ENCODE measurements at regions not wholly inside any gene's neighbourhood (a gene's known extent, or its start where the extent isn't known, plus 50 kb on each side); places are given as distances from the start of the nearest gene placed in this dataset.

DNA sequence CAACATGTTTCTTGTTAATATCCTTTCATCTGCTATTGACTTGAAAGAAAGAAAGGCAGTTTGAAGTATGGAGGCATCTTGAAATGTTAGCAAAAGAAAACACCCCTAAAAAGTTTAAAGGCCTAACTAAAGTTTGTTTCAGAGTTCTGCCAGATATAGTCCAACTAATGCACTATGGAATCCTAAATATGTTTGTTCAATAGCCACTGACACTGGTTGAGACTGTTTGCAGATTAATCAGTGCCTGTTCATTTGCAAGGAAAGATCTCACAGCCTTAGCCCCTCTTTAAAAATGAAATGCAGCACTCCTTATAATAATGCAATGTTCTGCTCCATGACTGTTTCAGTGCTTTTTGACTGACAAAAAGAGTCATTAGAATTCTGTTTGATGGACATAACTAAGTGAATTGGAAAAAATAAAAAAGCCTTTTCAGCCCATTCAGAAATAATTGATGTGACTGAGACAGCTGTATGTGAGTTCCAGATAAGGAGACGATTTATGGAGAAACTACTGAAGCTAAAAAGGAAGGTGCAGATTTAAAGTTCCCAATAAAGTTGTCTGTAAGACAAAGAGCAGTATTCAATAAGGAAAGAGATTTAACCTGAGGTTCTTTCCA is 192.0 kb downstream of the PCDH7 start:
- DNase-seq (ENCODE audit: low read depth): no peak
- H3K4me3 ChIP-seq (ENCODE audit: low read depth, low read length): no peak overlapping the region
- TF ChIP-seq, protein P1, sequence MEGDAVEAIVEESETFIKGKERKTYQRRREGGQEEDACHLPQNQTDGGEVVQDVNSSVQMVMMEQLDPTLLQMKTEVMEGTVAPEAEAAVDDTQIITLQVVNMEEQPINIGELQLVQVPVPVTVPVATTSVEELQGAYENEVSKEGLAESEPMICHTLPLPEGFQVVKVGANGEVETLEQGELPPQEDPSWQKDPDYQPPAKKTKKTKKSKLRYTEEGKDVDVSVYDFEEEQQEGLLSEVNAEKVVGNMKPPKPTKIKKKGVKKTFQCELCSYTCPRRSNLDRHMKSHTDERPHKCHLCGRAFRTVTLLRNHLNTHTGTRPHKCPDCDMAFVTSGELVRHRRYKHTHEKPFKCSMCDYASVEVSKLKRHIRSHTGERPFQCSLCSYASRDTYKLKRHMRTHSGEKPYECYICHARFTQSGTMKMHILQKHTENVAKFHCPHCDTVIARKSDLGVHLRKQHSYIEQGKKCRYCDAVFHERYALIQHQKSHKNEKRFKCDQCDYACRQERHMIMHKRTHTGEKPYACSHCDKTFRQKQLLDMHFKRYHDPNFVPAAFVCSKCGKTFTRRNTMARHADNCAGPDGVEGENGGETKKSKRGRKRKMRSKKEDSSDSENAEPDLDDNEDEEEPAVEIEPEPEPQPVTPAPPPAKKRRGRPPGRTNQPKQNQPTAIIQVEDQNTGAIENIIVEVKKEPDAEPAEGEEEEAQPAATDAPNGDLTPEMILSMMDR (IDR thresholded peaks at IDR 0.05; ENCODE audit: control insufficient read depth, extremely low read depth, insufficient read depth): no peak

DNA sequence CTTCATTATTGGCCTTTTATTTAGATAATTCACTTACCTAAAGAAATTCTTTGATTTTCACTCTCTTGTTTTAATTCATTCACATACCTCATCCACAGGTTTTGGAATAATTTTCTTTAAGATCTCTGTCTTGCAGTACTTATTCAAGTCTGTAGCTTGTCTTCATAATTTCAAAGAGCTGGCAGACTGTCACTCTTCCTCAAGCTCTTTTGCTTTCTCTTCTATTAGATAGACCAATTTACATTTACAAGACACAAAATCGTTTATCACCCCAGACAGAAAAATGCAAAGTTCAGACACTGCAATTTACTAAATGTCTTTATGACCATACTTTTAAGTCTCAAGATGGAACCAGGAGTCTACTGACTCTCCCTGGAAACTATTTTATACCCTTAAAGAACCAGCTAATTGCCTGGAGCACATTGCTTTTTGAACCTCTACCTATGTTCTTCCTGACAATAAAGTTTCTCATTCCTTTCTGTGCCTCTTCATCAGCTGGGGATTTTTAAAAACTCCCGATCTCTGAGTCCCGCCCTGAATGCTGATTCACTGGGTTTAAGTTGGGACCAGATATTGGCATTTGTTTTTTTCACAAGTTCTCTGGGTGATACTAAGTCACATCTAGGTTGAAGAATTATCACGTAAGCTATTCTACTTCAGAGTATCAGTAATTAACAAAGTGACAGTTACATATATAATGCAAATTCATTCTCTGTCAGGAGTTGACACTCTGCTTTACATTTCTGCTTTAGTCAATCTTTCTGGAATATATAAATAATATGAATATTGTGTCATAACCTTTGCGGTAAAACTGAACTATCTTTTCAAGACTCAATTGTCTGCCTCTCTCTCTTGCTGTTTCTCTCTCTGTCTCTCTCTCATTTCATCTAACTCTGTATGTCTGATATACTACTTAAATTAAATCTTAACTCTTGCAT is 196.4 kb downstream of the PCDH7 start:
- H3K4me3 ChIP-seq (ENCODE audit: low read depth, low read length): no peak overlapping the region
- DNase-seq (ENCODE audit: low read depth): no peak
- TF ChIP-seq, protein P1 (IDR thresholded peaks at IDR 0.05; ENCODE audit: control insufficient read depth, extremely low read depth, insufficient read depth): no peak

DNA sequence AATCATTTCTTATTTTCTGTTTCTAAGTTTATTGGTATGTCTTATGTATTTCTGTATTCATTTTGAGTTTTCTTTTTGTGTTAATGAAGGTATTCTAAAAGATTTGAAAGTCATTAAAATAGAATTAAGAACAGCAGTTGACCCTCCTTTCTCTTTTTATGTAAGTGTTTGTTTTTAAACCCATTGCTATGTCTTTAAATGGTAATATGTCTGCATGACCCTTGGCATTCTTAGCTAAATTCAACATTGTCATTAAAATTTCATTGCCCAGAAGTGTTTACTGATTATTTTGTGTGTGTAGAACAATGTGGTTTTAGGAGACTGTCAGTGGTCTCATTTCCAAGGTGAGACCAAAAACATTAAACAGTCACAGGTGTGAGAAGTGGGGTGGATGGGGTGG is 197.8 kb downstream of the PCDH7 start:
- TF ChIP-seq, protein P1 (IDR thresholded peaks at IDR 0.05; ENCODE audit: control insufficient read depth, extremely low read depth, insufficient read depth): no peak
- H3K4me3 ChIP-seq (ENCODE audit: low read depth, low read length): no peak overlapping the region
- no peak for DNase-seq (ENCODE audit: low read depth)

DNA sequence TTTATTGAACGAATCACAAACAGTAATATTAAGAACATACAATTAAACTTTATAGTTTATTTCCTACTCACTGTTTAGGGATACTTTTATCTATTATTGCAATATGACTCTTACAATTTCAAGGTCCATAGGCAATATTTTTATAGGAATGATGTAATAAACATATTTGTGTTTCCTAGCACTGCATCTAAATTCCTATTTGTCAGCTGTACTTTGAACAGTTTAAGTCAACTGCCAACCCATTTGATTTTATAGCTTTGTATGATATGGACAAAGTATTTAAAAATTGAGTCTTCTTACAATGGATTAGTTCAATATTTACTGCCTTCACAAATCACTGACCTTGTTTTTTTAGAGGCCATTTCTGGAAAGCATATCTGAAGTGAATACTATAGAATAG is 199.3 kb downstream of the PCDH7 start:
- TF ChIP-seq, protein P1 (IDR thresholded peaks at IDR 0.05; ENCODE audit: control insufficient read depth, extremely low read depth, insufficient read depth): no peak
- DNase-seq (ENCODE audit: low read depth): no peak
- H3K4me3 ChIP-seq (ENCODE audit: low read depth, low read length): no peak overlapping the region

GRCh38 chr4:30920043-30920442 is 199.9 kb downstream of the PCDH7 start:
- TF ChIP-seq, protein P1 (IDR thresholded peaks at IDR 0.05; ENCODE audit: control insufficient read depth, extremely low read depth, insufficient read depth): no peak
- H3K4me3 ChIP-seq (ENCODE audit: low read depth, low read length): no peak overlapping the region
- no peak for DNase-seq (ENCODE audit: low read depth)

DNA sequence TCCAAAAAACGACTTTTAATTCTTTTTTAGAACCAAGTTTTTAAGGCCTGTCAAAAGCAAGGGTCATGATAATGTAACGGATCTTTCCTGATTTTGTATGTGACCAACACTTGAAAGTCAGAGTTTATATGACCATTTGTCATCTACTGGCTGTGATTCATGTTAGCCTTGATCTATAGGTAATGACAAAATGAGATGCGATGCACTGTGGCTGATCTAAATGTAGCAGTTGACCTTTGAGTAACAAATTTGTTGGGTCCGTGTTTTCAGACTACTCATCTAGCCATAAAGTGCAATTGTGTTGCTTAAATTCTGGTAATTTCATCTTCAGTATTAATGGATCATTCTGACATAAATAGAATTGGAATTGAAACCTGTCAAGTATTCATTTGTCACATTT is 202.5 kb downstream of the PCDH7 start:
- TF ChIP-seq, protein P1 (IDR thresholded peaks at IDR 0.05; ENCODE audit: control insufficient read depth, extremely low read depth, insufficient read depth): no peak
- no peak overlapping the region for H3K4me3 ChIP-seq (ENCODE audit: low read depth, low read length)
- no peak for DNase-seq (ENCODE audit: low read depth)

All from LNCaP clone FGC (cell line).